GM23248 (cell line): ENCODE measurements at regions not wholly inside any gene's neighbourhood (a gene's known extent, or its start where the extent isn't known, plus 50 kb on each side); places are given as distances from the start of the nearest gene placed in this dataset.

Source experiments
- EZH2 ChIP-seq: fragments of 200-600 bp; sonication (generic); IDR thresholded peaks from 2 replicates; pipeline ENCODE4 v1.6.1; 2018; ENCODE audit warnings: antibody characterized with exemption, mild to moderate bottlenecking; ENCODE audit not compliant: insufficient read depth, poor library complexity, severe bottlenecking
- EZH2phosphoT487 ChIP-seq: fragments of 200-600 bp; sonication (generic); IDR thresholded peaks from 2 replicates; pipeline ENCODE4 v1.6.1; 2018; ENCODE audit warnings: antibody characterized with exemption, moderate library complexity, mild to moderate bottlenecking, low read depth; ENCODE audit not compliant: insufficient read depth

- TF ChIP-seq EZH2 (no peak), EZH2phosphoT487 (no peak)
These were observed 1094.6 kb upstream of the CDH2 start for GRCh38 chr18:29271501-29271900.
